CD4-positive, alpha-beta memory T cell (primary cell): ENCODE measurements at regions not wholly inside any gene's neighbourhood (a gene's known extent, or its start where the extent isn't known, plus 50 kb on each side); places are given as distances from the start of the nearest gene placed in this dataset.

ENCODE experiments used
- CTCF ChIA-PET: fragments of 350-600 bp; sonication (Branson Sonifier 250); formaldehyde crosslinking; loops from one replicate; lab custom pipeline; 2021; ENCODE audit warnings: inconsistent platforms; ENCODE audit not compliant: partially characterized antibody; lab: Charles Lee
- POLR2A ChIA-PET: fragments of 350-600 bp; sonication (Branson Sonifier 250); formaldehyde crosslinking; loops from one replicate; lab custom pipeline; 2021; ENCODE audit not compliant: partially characterized antibody; lab: Charles Lee
- DNase-seq, 5 donors: peaks; one replicate each; pipeline versions ENCODE4 v3.0.0 to v3.0.0-alpha.2; 2020 to 2022; ENCODE audit warnings: mixed read lengths in 1 of 5
- H3K27ac ChIP-seq: one replicate; pipeline ENCODE4 v1.7.0; 2013; ENCODE audit warnings: low read depth, low read length
- H3K27me3 ChIP-seq: 2 replicates; pipeline ENCODE4 v1.7.0; 2013; ENCODE audit warnings: mild to moderate bottlenecking, low read length, moderate library complexity; ENCODE audit not compliant: insufficient read depth
- H3K36me3 ChIP-seq: 2 replicates; pipeline ENCODE4 v1.7.0; 2013; ENCODE audit warnings: mild to moderate bottlenecking, low read length, moderate library complexity; ENCODE audit not compliant: insufficient read depth
- H3K4me1 ChIP-seq: 2 replicates; pipeline ENCODE4 v1.7.0; 2013; ENCODE audit warnings: mild to moderate bottlenecking, low read length, moderate library complexity; ENCODE audit not compliant: insufficient read depth
- H3K4me3 ChIP-seq, 2 donors: one replicate each; pipeline ENCODE4 v1.7.0; 2013; ENCODE audit warnings: low read length in 2 of 2, mild to moderate bottlenecking in 1 of 2
- H3K9me3 ChIP-seq, 2 donors: one replicate each; pipeline ENCODE4 v1.7.0; 2013; ENCODE audit warnings: low read length in 2 of 2, control low read depth in 1 of 2; ENCODE audit not compliant: control insufficient read depth in 1 of 2
- H3K27ac Mint-ChIP-seq, 7 donors: one replicate each; pipeline ENCODE4 v1.8.0; 2020 to 2021; ENCODE audit warnings: mixed read lengths in 7 of 7, mild to moderate bottlenecking in 6 of 7, inconsistent platforms in 3 of 7, moderate library complexity in 3 of 7
- H3K27me3 Mint-ChIP-seq, 2 donors: one replicate each; pipeline ENCODE4 v1.8.0; 2020 to 2021; ENCODE audit warnings: mixed read lengths in 2 of 2
- H3K36me3 Mint-ChIP-seq, 2 donors: one replicate each; pipeline ENCODE4 v1.8.0; 2020 to 2021; ENCODE audit warnings: mixed read lengths in 2 of 2, inconsistent platforms in 1 of 2, mild to moderate bottlenecking in 1 of 2
- H3K4me1 Mint-ChIP-seq, 4 donors: one replicate each; pipeline ENCODE4 v1.8.0; 2020 to 2021; ENCODE audit warnings: mixed read lengths in 4 of 4, mild to moderate bottlenecking in 1 of 4
- H3K4me3 Mint-ChIP-seq, 8 donors: one replicate each; pipeline ENCODE4 v1.8.0; 2020 to 2021; ENCODE audit warnings: mixed read lengths in 8 of 8, mild to moderate bottlenecking in 7 of 8, moderate library complexity in 6 of 8, inconsistent platforms in 3 of 8
- H3K9me3 Mint-ChIP-seq, 8 donors: one replicate each; pipeline ENCODE4 v1.8.0; 2020 to 2021; ENCODE audit warnings: mixed read lengths in 8 of 8, mild to moderate bottlenecking in 5 of 8, inconsistent platforms in 3 of 8, moderate library complexity in 1 of 8
- intact Hi-C: fragments of 100-400 bp; cut with micrococcal nuclease; formaldehyde crosslinking; loops from one replicate; pipeline ENCODE4 v1.15.1; 2023

DNA sequence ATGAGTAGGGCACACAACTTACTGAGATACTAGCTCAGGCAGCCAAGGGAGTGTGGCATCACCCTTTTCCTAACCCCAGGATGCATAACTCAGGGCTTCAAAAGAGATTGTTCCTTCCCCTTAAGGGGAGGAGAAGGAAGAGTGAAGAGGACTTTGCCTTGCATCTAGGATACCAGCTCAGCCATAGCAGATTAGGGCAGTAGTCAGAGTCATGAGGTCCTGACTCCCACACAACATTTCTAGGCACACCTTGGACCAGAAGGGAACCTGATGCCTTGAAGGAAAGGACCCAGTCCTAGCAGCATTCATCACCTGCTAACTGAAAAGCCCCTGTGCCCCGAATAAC, 1433.2 kb upstream of the TMEFF2 start:
- Mint-ChIP-seq H3K4me1 (no peaks in the 10 kb centered on the region), H3K4me3 (no peak overlapping the region), H3K27ac (no peak overlapping the region), H3K27me3 (no peaks in the 10 kb centered on the region), H3K9me3 (peaks cover 0 to 14% (median 6%) of the 10 kb centered on the region in 8 donors), H3K36me3 (no peaks in the 10 kb centered on the region)
- Histone ChIP-seq H3K27me3 (no peaks in the 10 kb centered on the region), H3K9me3 (no peaks in the 10 kb centered on the region), H3K4me1 (no peaks in the 10 kb centered on the region), H3K36me3 (no peaks in the 10 kb centered on the region), H3K4me3 (no peak overlapping the region), H3K27ac (no peak overlapping the region)
- POLR2A ChIA-PET: no interaction called here
- intact Hi-C loops: no loop called here
- DNase-seq: no peak
- CTCF ChIA-PET: no interaction called here

- no peak for DNase-seq
- H3K27ac Mint-ChIP-seq: no peak overlapping the region
- CTCF ChIA-PET: no interaction called here
- H3K36me3 ChIP-seq: no peaks in the 10 kb centered on the region
- no peaks in the 10 kb centered on the region for H3K4me1 Mint-ChIP-seq
- no peaks in the 10 kb centered on the region for H3K36me3 Mint-ChIP-seq
- intact Hi-C loops: no loop called here
- H3K4me3 Mint-ChIP-seq: no peak overlapping the region
- no peaks in the 10 kb centered on the region for H3K27me3 ChIP-seq
- no peak overlapping the region for H3K27ac ChIP-seq
- H3K27me3 Mint-ChIP-seq: no peaks in the 10 kb centered on the region
- no peaks in the 10 kb centered on the region for H3K9me3 ChIP-seq
- peaks cover 0 to 14% (median 6%) of the 10 kb centered on the region in 8 donors for H3K9me3 Mint-ChIP-seq
- no peak overlapping the region for H3K4me3 ChIP-seq
- POLR2A ChIA-PET: no interaction called here
- H3K4me1 ChIP-seq: no peaks in the 10 kb centered on the region
These were observed 1432.6 kb upstream of the TMEFF2 start for GRCh38 chr2:193627187-193627926.

GRCh38 chr2:193608451-193608850, 1413.7 kb upstream of the TMEFF2 start:
- intact Hi-C loops: no loop called here
- Mint-ChIP-seq H3K27ac (no peak overlapping the region), H3K9me3 (peaks cover 0 to 3% (median under 1%) of the 10 kb centered on the region in 8 donors), H3K4me1 (no peaks in the 10 kb centered on the region), H3K36me3 (no peaks in the 10 kb centered on the region), H3K4me3 (no peak overlapping the region), H3K27me3 (no peaks in the 10 kb centered on the region)
- Histone ChIP-seq H3K4me3 (no peak overlapping the region), H3K27ac (no peak overlapping the region), H3K4me1 (no peaks in the 10 kb centered on the region), H3K36me3 (no peaks in the 10 kb centered on the region), H3K27me3 (no peaks in the 10 kb centered on the region), H3K9me3 (no peaks in the 10 kb centered on the region)
- ChIA-PET CTCF (no interaction called here), POLR2A (no interaction called here)
- no peak for DNase-seq

DNA sequence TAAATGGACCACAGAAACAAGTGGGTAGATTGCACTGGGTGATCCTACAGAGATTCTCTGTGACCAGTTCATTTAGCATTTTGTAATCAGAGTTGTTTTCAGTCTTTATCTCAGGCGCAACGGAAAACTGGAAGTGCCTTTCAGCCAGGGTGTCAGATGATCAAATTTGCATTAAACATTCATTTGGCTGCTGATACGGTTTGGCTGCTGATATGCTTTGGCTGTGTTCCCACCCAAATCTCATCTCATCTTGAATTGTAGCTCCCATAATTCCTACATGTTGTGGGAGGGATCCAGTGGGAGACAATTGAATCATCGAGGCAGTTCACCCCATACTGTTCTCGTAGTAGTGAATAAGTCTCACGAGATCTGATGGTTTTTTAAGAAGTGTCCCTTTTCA, 1396.1 kb upstream of the TMEFF2 start:
- H3K9me3 Mint-ChIP-seq: peaks cover 4 to 33% (median 6%) of the 10 kb centered on the region in 8 donors
- no peaks in the 10 kb centered on the region for H3K36me3 ChIP-seq
- CTCF ChIA-PET: no interaction called here
- H3K27ac ChIP-seq: no peak overlapping the region
- H3K27me3 Mint-ChIP-seq: no peaks in the 10 kb centered on the region
- H3K9me3 ChIP-seq: no peaks in the 10 kb centered on the region
- no peaks in the 10 kb centered on the region for H3K4me1 Mint-ChIP-seq
- intact Hi-C loops: no loop called here
- DNase-seq: no peak
- H3K27me3 ChIP-seq: no peaks in the 10 kb centered on the region
- POLR2A ChIA-PET: no interaction called here
- no peak overlapping the region for H3K27ac Mint-ChIP-seq
- H3K4me3 Mint-ChIP-seq: peak overlapping the region in 1 of 8 donors; percentile 22
- H3K36me3 Mint-ChIP-seq: no peaks in the 10 kb centered on the region
- H3K4me3 ChIP-seq: no peak overlapping the region
- H3K4me1 ChIP-seq: no peaks in the 10 kb centered on the region

DNA sequence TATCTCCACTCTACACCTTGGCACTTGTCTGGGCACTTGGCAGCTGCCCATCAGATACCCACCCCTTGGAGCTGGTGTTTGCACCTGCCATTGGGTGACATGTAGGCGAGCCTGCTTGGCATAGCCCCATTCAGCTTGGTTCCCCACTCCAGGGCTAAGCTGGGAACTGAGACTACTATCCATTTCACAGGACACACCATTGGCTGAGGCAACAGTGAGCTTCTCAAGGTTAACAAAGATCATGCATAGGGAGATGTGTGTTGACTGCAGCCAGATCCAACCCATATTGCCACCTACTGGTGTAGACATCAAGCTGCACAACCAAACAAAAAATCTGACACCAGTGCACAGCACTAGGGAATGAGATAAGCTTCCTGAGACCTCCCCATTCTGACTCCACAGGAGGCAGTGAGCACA, 1389.8 kb upstream of the TMEFF2 start:
- Histone ChIP-seq H3K36me3 (no peaks in the 10 kb centered on the region), H3K4me1 (no peaks in the 10 kb centered on the region), H3K4me3 (no peak overlapping the region), H3K9me3 (no peaks in the 10 kb centered on the region), H3K27ac (no peak overlapping the region), H3K27me3 (no peaks in the 10 kb centered on the region)
- no peak overlapping the region for H3K4me3 Mint-ChIP-seq
- no peak overlapping the region for H3K27ac Mint-ChIP-seq
- intact Hi-C loops: no loop called here
- peaks cover 0 to 5% (median 2%) of the 10 kb centered on the region in 8 donors for H3K9me3 Mint-ChIP-seq
- ChIA-PET CTCF (no interaction called here), POLR2A (no interaction called here)
- H3K4me1 Mint-ChIP-seq: no peaks in the 10 kb centered on the region
- no peaks in the 10 kb centered on the region for H3K27me3 Mint-ChIP-seq
- no peak for DNase-seq
- H3K36me3 Mint-ChIP-seq: no peaks in the 10 kb centered on the region

DNA sequence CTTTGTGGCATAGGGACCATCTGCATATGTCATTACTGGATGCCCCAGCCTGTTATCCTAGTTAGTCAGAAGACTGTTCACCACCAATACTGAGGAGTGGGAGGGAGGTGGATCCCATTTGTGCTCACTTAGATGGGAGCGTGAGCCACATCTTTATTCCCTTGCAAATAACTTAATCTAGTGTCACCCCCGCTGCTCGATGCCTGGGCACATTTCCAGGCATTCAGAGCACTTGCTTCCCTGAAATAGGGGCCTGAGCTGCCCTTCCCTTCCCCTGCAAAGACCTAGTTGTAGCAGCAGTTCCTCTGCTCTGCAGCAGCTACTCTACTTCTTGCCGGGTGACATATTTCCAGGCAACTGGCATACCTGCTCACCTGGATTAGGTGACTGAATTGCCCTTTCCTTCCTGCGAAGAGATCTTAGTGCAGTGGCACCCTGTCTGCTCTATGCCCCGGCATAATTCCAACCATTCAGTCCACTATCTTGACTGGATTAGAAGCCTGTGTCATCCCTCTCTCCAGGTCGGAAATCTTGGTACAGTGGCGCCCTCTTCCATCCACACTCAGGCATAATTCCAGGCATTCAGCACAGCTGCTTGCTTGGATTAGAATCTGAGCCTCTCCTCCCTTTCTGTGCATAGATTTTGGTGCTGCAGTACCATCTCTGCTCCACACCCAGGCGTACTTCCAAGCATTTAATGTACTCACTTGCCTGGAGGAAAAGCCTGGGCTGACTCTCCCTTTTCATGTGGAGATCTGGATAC, 1389.1 kb upstream of the TMEFF2 start:
- CTCF ChIA-PET: no interaction called here
- Histone ChIP-seq H3K36me3 (no peaks in the 10 kb centered on the region), H3K4me1 (no peaks in the 10 kb centered on the region), H3K4me3 (no peak overlapping the region), H3K27me3 (no peaks in the 10 kb centered on the region), H3K27ac (no peak overlapping the region), H3K9me3 (no peaks in the 10 kb centered on the region)
- Mint-ChIP-seq H3K4me3 (peak overlapping the region in 1 of 8 donors; percentile 3), H3K9me3 (peaks cover 0 to 7% (median 2%) of the 10 kb centered on the region in 8 donors), H3K4me1 (no peaks in the 10 kb centered on the region), H3K27me3 (no peaks in the 10 kb centered on the region), H3K36me3 (no peaks in the 10 kb centered on the region), H3K27ac (no peak overlapping the region)
- POLR2A ChIA-PET: no interaction called here
- no peak for DNase-seq
- intact Hi-C loops: no loop called here

DNA sequence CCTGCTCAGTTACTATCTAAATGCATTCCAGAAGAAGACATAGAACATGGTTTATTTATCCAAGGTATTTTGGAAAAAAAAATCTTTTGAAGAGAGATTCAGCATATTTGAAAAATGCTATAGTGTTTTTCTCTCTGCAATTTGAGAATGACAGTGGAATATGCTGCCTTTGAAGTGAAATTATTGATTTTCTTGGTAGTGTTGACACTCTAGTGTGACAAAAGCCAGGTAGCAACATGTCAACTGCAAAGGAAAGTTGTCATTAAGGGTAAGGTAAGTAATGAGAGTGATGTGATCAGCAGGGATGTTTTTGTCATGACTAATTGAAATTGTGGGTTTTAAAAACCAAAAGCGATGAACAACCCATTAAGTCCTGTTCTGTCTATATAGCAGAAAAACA, 1387.1 kb upstream of the TMEFF2 start:
- POLR2A ChIA-PET: no interaction called here
- no peak for DNase-seq
- Histone ChIP-seq H3K4me3 (no peak overlapping the region), H3K4me1 (no peaks in the 10 kb centered on the region), H3K9me3 (no peaks in the 10 kb centered on the region), H3K27me3 (no peaks in the 10 kb centered on the region), H3K36me3 (no peaks in the 10 kb centered on the region), H3K27ac (no peak overlapping the region)
- CTCF ChIA-PET: no interaction called here
- peaks cover 0 to 5% (median 0%) of the 10 kb centered on the region in 8 donors for H3K9me3 Mint-ChIP-seq
- H3K27me3 Mint-ChIP-seq: peaks cover 0 to 1% of the 10 kb centered on the region in 2 donors
- no peaks in the 10 kb centered on the region for H3K4me1 Mint-ChIP-seq
- intact Hi-C loops: no loop called here
- H3K4me3 Mint-ChIP-seq: peak overlapping the region in 1 of 8 donors; percentile 7
- no peak overlapping the region for H3K27ac Mint-ChIP-seq
- no peaks in the 10 kb centered on the region for H3K36me3 Mint-ChIP-seq
